Caco-2 (cell line): ENCODE measurements at regions not wholly inside any gene's neighbourhood (a gene's known extent, or its start where the extent isn't known, plus 50 kb on each side); places are given as distances from the start of the nearest gene placed in this dataset.

Experiments used
- BruUV-seq: library from RNA; stranded (reverse); fragments of 400-500 nt; replicated peaks from 2 replicates; lab custom pipeline; 2021; lab: Mats Ljungman, UMichigan
- CTCF ChIA-PET: fragments of 300-600 bp; sonication (Branson Sonifier 250); formaldehyde crosslinking; loops from one replicate; lab custom pipeline; 2022; ENCODE audit warnings: antibody characterized with exemption; lab: Charles Lee
- POLR2A ChIA-PET: fragments of 300-600 bp; sonication (Branson Sonifier 250); formaldehyde crosslinking; loops from one replicate; lab custom pipeline; 2022; ENCODE audit warnings: antibody characterized with exemption; lab: Charles Lee
- DNase-seq, 2 experiments: peaks; one replicate each; pipeline versions ENCODE4 v3.0.0 to v3.0.0-alpha.2; 2020 to 2022
- H3K27me3 ChIP-seq: replicated peaks from 2 replicates; pipeline ENCODE4 v1.6.0; 2011; ENCODE audit warnings: low read length; ENCODE audit not compliant: control insufficient read depth, insufficient read depth
- H3K36me3 ChIP-seq: 2 replicates; pipeline ENCODE4 v1.5.1; 2011; ENCODE audit warnings: low read length; ENCODE audit not compliant: control insufficient read depth, insufficient read depth
- H3K4me1 ChIP-seq: fragments of 250-450 bp; sonication (Bioruptor Pico); 2 replicates; pipeline ENCODE4 v1.5.1; 2020; ENCODE audit warnings: mild to moderate bottlenecking
- H3K4me3 ChIP-seq: 2 replicates; pipeline ENCODE4 v1.5.1; 2011; ENCODE audit warnings: low read depth, mild to moderate bottlenecking, control low read depth, low read length
- H3K9me3 ChIP-seq: fragments of 250-450 bp; sonication (Bioruptor Pico); 2 replicates; pipeline ENCODE4 v1.5.1; 2020; ENCODE audit warnings: mild to moderate bottlenecking, moderate library complexity
- H3K27ac Mint-ChIP-seq: one replicate; pipeline ENCODE4 v1.8.0; 2022; ENCODE audit warnings: mixed read lengths; ENCODE audit not compliant: unreplicated experiment
- H3K27me3 Mint-ChIP-seq: one replicate; pipeline ENCODE4 v1.8.0; 2022; ENCODE audit warnings: mixed read lengths; ENCODE audit not compliant: insufficient read depth, unreplicated experiment
- H3K36me3 Mint-ChIP-seq: one replicate; pipeline ENCODE4 v1.8.0; 2022; ENCODE audit warnings: mild to moderate bottlenecking, mixed read lengths; ENCODE audit not compliant: insufficient read depth, unreplicated experiment
- H3K4me1 Mint-ChIP-seq: one replicate; pipeline ENCODE4 v1.8.0; 2022; ENCODE audit warnings: low read depth, mixed read lengths; ENCODE audit not compliant: unreplicated experiment
- H3K4me3 Mint-ChIP-seq: one replicate; pipeline ENCODE4 v1.8.0; 2022; ENCODE audit warnings: mild to moderate bottlenecking, moderate library complexity, mixed read lengths; ENCODE audit not compliant: unreplicated experiment
- H3K9me3 Mint-ChIP-seq: one replicate; pipeline ENCODE4 v1.8.0; 2022; ENCODE audit warnings: mixed read lengths; ENCODE audit not compliant: unreplicated experiment
- CTCF ChIP-seq, 2 experiments: fragments of 200-600 bp in 1 of 2; IDR thresholded peaks; 1 replicate in 1 of 2; 2 replicates in 1 of 2; pipeline versions ENCODE4 v1.5.1 to v1.8.0; 2011 to 2022; ENCODE audit warnings: antibody characterized with exemption in 1 of 2, control low read depth in 1 of 2, inconsistent platforms in 1 of 2, low read depth in 1 of 2, low read length in 1 of 2, mild to moderate bottlenecking in 1 of 2, moderate library complexity in 1 of 2; ENCODE audit not compliant: insufficient read depth in 1 of 2, severe bottlenecking in 1 of 2, unreplicated experiment in 1 of 2
- intact Hi-C: fragments of 100-400 bp; cut with micrococcal nuclease; formaldehyde crosslinking; loops from one replicate; pipeline ENCODE4 v1.10.0; 2022; ENCODE audit not compliant: unreplicated experiment

DNA sequence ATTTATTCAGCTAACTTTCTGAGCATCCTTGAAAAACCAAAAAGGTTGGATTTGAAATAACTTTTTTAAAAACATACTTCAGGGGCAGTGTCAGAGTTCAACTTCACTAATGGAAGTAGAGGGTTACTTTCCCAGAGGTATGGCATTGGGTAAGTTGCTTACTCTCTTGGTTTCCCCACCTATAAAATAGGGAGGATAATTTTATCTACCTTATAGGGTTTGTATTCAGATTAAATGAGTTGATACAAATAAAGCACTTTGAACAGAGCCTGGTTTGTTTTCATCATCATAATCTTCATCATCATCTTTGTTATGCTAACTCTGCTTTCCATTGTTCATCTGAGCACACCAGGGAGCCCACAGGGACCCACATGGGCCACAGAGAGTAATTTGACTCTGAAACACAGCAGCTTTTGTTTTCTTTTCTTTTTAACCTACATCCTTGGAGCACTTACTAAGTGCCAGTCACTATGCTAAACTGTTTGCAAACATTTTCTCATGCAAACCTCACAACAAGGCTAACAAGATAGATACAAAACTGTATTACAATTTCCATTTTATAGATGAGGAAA, 179.1 kb upstream of the SLC24A2 start:
- CTCF ChIA-PET, result no interaction called here
- intact Hi-C loops, result no loop called here
- no peaks in the 10 kb centered on the region for H3K36me3 Mint-ChIP-seq
- Histone ChIP-seq H3K36me3 (no peaks in the 10 kb centered on the region), H3K27me3 (no peaks in the 10 kb centered on the region), H3K9me3 (no peaks in the 10 kb centered on the region), H3K4me3 (no peak overlapping the region), H3K4me1 (no peaks in the 10 kb centered on the region)
- H3K4me3 Mint-ChIP-seq, result no peak overlapping the region
- no peak for TF ChIP-seq CTCF (IDR thresholded peaks at IDR 0.05; ENCODE audit: insufficient read depth in 1 of 2, low read depth in 1 of 2, low read length in 1 of 2, severe bottlenecking in 1 of 2, unreplicated experiment in 1 of 2)
- BruUV-seq, result no TSS peak
- no peaks in the 10 kb centered on the region for H3K27me3 Mint-ChIP-seq
- no peaks in the 10 kb centered on the region for H3K4me1 Mint-ChIP-seq
- H3K9me3 Mint-ChIP-seq, result no peaks in the 10 kb centered on the region
- H3K27ac Mint-ChIP-seq, result no peak overlapping the region
- DNase-seq, result no peak
- POLR2A ChIA-PET, result no interaction called here

GRCh38 chr9:19967216-19967887, 178.5 kb upstream of the SLC24A2 start:
- Mint-ChIP-seq H3K27me3 (no peaks in the 10 kb centered on the region), H3K9me3 (no peaks in the 10 kb centered on the region), H3K36me3 (no peaks in the 10 kb centered on the region), H3K4me1 (no peaks in the 10 kb centered on the region), H3K4me3 (no peak overlapping the region), H3K27ac (no peak overlapping the region)
- H3K4me1 ChIP-seq, result no peaks in the 10 kb centered on the region
- ChIA-PET POLR2A (no interaction called here), CTCF (no interaction called here)
- no peaks in the 10 kb centered on the region for H3K27me3 ChIP-seq
- no peak for DNase-seq
- no peak for TF ChIP-seq CTCF (IDR thresholded peaks at IDR 0.05; ENCODE audit: insufficient read depth in 1 of 2, low read depth in 1 of 2, low read length in 1 of 2, severe bottlenecking in 1 of 2, unreplicated experiment in 1 of 2)
- intact Hi-C loops, result no loop called here
- H3K4me3 ChIP-seq, result no peak overlapping the region
- H3K9me3 ChIP-seq, result no peaks in the 10 kb centered on the region
- H3K36me3 ChIP-seq, result no peaks in the 10 kb centered on the region
- no TSS peak for BruUV-seq

GRCh38 chr9:19965336-19965735, 176.5 kb upstream of the SLC24A2 start:
- no peaks in the 10 kb centered on the region for H3K9me3 Mint-ChIP-seq
- H3K9me3 ChIP-seq, result no peaks in the 10 kb centered on the region
- no peak overlapping the region for H3K27ac Mint-ChIP-seq
- H3K4me1 ChIP-seq, result no peaks in the 10 kb centered on the region
- BruUV-seq, result no TSS peak
- no peak for TF ChIP-seq CTCF (IDR thresholded peaks at IDR 0.05; ENCODE audit: insufficient read depth in 1 of 2, low read depth in 1 of 2, low read length in 1 of 2, severe bottlenecking in 1 of 2, unreplicated experiment in 1 of 2)
- H3K36me3 Mint-ChIP-seq, result no peaks in the 10 kb centered on the region
- H3K4me3 Mint-ChIP-seq, result no peak overlapping the region
- no peak overlapping the region for H3K4me3 ChIP-seq
- POLR2A ChIA-PET, result no interaction called here
- CTCF ChIA-PET, result no interaction called here
- intact Hi-C loops, result no loop called here
- no peaks in the 10 kb centered on the region for H3K4me1 Mint-ChIP-seq
- DNase-seq, result no peak
- no peaks in the 10 kb centered on the region for H3K27me3 Mint-ChIP-seq
- H3K36me3 ChIP-seq, result no peaks in the 10 kb centered on the region
- H3K27me3 ChIP-seq, result no peaks in the 10 kb centered on the region
